ENCODE measurements at regions not wholly inside any gene's neighbourhood (a gene's known extent, or its start where the extent isn't known, plus 50 kb on each side); places are given as distances from the start of the nearest gene placed in this dataset.

- Histone ChIP-seq H3K36me3 (ENCODE audit: control insufficient read depth, insufficient read depth, low read length) (no peaks in the 10 kb centered on the region), H3K9ac (ENCODE audit: low read length) (peak overlapping the region; percentile 2), H3K4me3 (ENCODE audit: low read depth, low read length) (peak overlapping the region; percentile 18; the same call in 1 of the 2 replicates), H3K27me3 (ENCODE audit: control insufficient read depth, insufficient read depth, low read length) (no peaks in the 10 kb centered on the region), H3K27ac (ENCODE audit: low read depth, low read length) (no peak overlapping the region), H3K9me3 (ENCODE audit: control insufficient read depth, insufficient read depth, low read depth, low read length) (no peaks in the 10 kb centered on the region), H3K4me1 (ENCODE audit: control insufficient read depth, insufficient read depth, low read length) (peaks cover 31% of the 10 kb centered on the region)
Observed at GRCh38 chr15:29611057-29611456, 211.2 kb downstream of the TJP1 start.

GRCh38 chr15:29601811-29602210 lies 220.5 kb downstream of the TJP1 start:
- no peak overlapping the region for H3K4me3 ChIP-seq (ENCODE audit: low read depth, low read length)
- no peak overlapping the region for H3K9ac ChIP-seq (ENCODE audit: low read length)
- no peaks in the 10 kb centered on the region for H3K36me3 ChIP-seq (ENCODE audit: control insufficient read depth, insufficient read depth, low read length)
- H3K27me3 ChIP-seq (ENCODE audit: control insufficient read depth, insufficient read depth, low read length), result no peaks in the 10 kb centered on the region
- H3K4me1 ChIP-seq (ENCODE audit: control insufficient read depth, insufficient read depth, low read length), result no peaks in the 10 kb centered on the region
- H3K9me3 ChIP-seq (ENCODE audit: control insufficient read depth, insufficient read depth, low read depth, low read length), result no peaks in the 10 kb centered on the region
- H3K27ac ChIP-seq (ENCODE audit: low read depth, low read length), result no peak overlapping the region

GRCh38 chr15:29600262-29600661 lies 222.0 kb downstream of the TJP1 start:
- no peaks in the 10 kb centered on the region for H3K9me3 ChIP-seq (ENCODE audit: control insufficient read depth, insufficient read depth, low read depth, low read length)
- H3K27ac ChIP-seq (ENCODE audit: low read depth, low read length), result no peak overlapping the region
- H3K4me3 ChIP-seq (ENCODE audit: low read depth, low read length), result no peak overlapping the region
- H3K9ac ChIP-seq (ENCODE audit: low read length), result no peak overlapping the region
- H3K36me3 ChIP-seq (ENCODE audit: control insufficient read depth, insufficient read depth, low read length), result no peaks in the 10 kb centered on the region
- no peaks in the 10 kb centered on the region for H3K27me3 ChIP-seq (ENCODE audit: control insufficient read depth, insufficient read depth, low read length)
- no peaks in the 10 kb centered on the region for H3K4me1 ChIP-seq (ENCODE audit: control insufficient read depth, insufficient read depth, low read length)

GRCh38 chr15:29596266-29596665 lies 226.0 kb downstream of the TJP1 start:
- Histone ChIP-seq H3K9ac (ENCODE audit: low read length) (no peak overlapping the region), H3K4me1 (ENCODE audit: control insufficient read depth, insufficient read depth, low read length) (no peaks in the 10 kb centered on the region), H3K27me3 (ENCODE audit: control insufficient read depth, insufficient read depth, low read length) (no peaks in the 10 kb centered on the region), H3K36me3 (ENCODE audit: control insufficient read depth, insufficient read depth, low read length) (no peaks in the 10 kb centered on the region), H3K9me3 (ENCODE audit: control insufficient read depth, insufficient read depth, low read depth, low read length) (no peaks in the 10 kb centered on the region), H3K4me3 (ENCODE audit: low read depth, low read length) (no peak overlapping the region), H3K27ac (ENCODE audit: low read depth, low read length) (no peak overlapping the region)

GRCh38 chr15:29593629-29594028 lies 228.6 kb downstream of the TJP1 start:
- no peak overlapping the region for H3K9ac ChIP-seq (ENCODE audit: low read length)
- H3K4me1 ChIP-seq (ENCODE audit: control insufficient read depth, insufficient read depth, low read length), result no peaks in the 10 kb centered on the region
- H3K36me3 ChIP-seq (ENCODE audit: control insufficient read depth, insufficient read depth, low read length), result no peaks in the 10 kb centered on the region
- no peak overlapping the region for H3K4me3 ChIP-seq (ENCODE audit: low read depth, low read length)
- no peak overlapping the region for H3K27ac ChIP-seq (ENCODE audit: low read depth, low read length)
- no peaks in the 10 kb centered on the region for H3K9me3 ChIP-seq (ENCODE audit: control insufficient read depth, insufficient read depth, low read depth, low read length)
- H3K27me3 ChIP-seq (ENCODE audit: control insufficient read depth, insufficient read depth, low read length), result no peaks in the 10 kb centered on the region

GRCh38 chr15:29593111-29593510 lies 229.2 kb downstream of the TJP1 start:
- no peak overlapping the region for H3K9ac ChIP-seq (ENCODE audit: low read length)
- H3K27ac ChIP-seq (ENCODE audit: low read depth, low read length), result no peak overlapping the region
- H3K4me1 ChIP-seq (ENCODE audit: control insufficient read depth, insufficient read depth, low read length), result no peaks in the 10 kb centered on the region
- no peaks in the 10 kb centered on the region for H3K27me3 ChIP-seq (ENCODE audit: control insufficient read depth, insufficient read depth, low read length)
- no peaks in the 10 kb centered on the region for H3K36me3 ChIP-seq (ENCODE audit: control insufficient read depth, insufficient read depth, low read length)
- no peaks in the 10 kb centered on the region for H3K9me3 ChIP-seq (ENCODE audit: control insufficient read depth, insufficient read depth, low read depth, low read length)
- no peak overlapping the region for H3K4me3 ChIP-seq (ENCODE audit: low read depth, low read length)

GRCh38 chr15:29590701-29591100 lies 231.6 kb downstream of the TJP1 start:
- no peaks in the 10 kb centered on the region for H3K27me3 ChIP-seq (ENCODE audit: control insufficient read depth, insufficient read depth, low read length)
- no peak overlapping the region for H3K9ac ChIP-seq (ENCODE audit: low read length)
- H3K36me3 ChIP-seq (ENCODE audit: control insufficient read depth, insufficient read depth, low read length), result no peaks in the 10 kb centered on the region
- H3K9me3 ChIP-seq (ENCODE audit: control insufficient read depth, insufficient read depth, low read depth, low read length), result no peaks in the 10 kb centered on the region
- H3K4me3 ChIP-seq (ENCODE audit: low read depth, low read length), result no peak overlapping the region
- H3K4me1 ChIP-seq (ENCODE audit: control insufficient read depth, insufficient read depth, low read length), result no peaks in the 10 kb centered on the region
- no peak overlapping the region for H3K27ac ChIP-seq (ENCODE audit: low read depth, low read length)

- Histone ChIP-seq H3K9ac (ENCODE audit: low read length) (no peak overlapping the region), H3K27ac (ENCODE audit: low read depth, low read length) (no peak overlapping the region), H3K4me1 (ENCODE audit: control insufficient read depth, insufficient read depth, low read length) (no peaks in the 10 kb centered on the region), H3K36me3 (ENCODE audit: control insufficient read depth, insufficient read depth, low read length) (no peaks in the 10 kb centered on the region), H3K9me3 (ENCODE audit: control insufficient read depth, insufficient read depth, low read depth, low read length) (no peaks in the 10 kb centered on the region), H3K27me3 (ENCODE audit: control insufficient read depth, insufficient read depth, low read length) (no peaks in the 10 kb centered on the region), H3K4me3 (ENCODE audit: low read depth, low read length) (no peak overlapping the region)
Observed at GRCh38 chr15:29589975-29590374, 232.3 kb downstream of the TJP1 start.

- no peaks in the 10 kb centered on the region for H3K27me3 ChIP-seq (ENCODE audit: control insufficient read depth, insufficient read depth, low read length)
- no peaks in the 10 kb centered on the region for H3K36me3 ChIP-seq (ENCODE audit: control insufficient read depth, insufficient read depth, low read length)
- H3K9me3 ChIP-seq (ENCODE audit: control insufficient read depth, insufficient read depth, low read depth, low read length), result no peaks in the 10 kb centered on the region
- H3K9ac ChIP-seq (ENCODE audit: low read length), result no peak overlapping the region
- no peak overlapping the region for H3K27ac ChIP-seq (ENCODE audit: low read depth, low read length)
- H3K4me1 ChIP-seq (ENCODE audit: control insufficient read depth, insufficient read depth, low read length), result no peaks in the 10 kb centered on the region
- no peak overlapping the region for H3K4me3 ChIP-seq (ENCODE audit: low read depth, low read length)
Observed at GRCh38 chr15:29589416-29589815, 232.9 kb downstream of the TJP1 start.

- Histone ChIP-seq H3K4me3 (ENCODE audit: low read depth, low read length) (no peak overlapping the region), H3K27ac (ENCODE audit: low read depth, low read length) (no peak overlapping the region), H3K27me3 (ENCODE audit: control insufficient read depth, insufficient read depth, low read length) (peaks cover 61% of the 10 kb centered on the region)
Observed at GRCh38 chr15:29573197-29573838, 248.9 kb downstream of the TJP1 start.

GRCh38 chr15:29571792-29572431 lies 250.4 kb downstream of the TJP1 start:
- Histone ChIP-seq H3K9ac (ENCODE audit: low read length) (no peak overlapping the region), H3K27ac (ENCODE audit: low read depth, low read length) (no peak overlapping the region), H3K4me1 (ENCODE audit: control insufficient read depth, insufficient read depth, low read length) (0 out of 2 replicates have a peak, but pooled peaks cover 10% of the 10 kb centered on the region), H3K9me3 (ENCODE audit: control insufficient read depth, insufficient read depth, low read depth, low read length) (no peaks in the 10 kb centered on the region), H3K4me3 (ENCODE audit: low read depth, low read length) (peak overlapping the region; percentile 73), H3K36me3 (ENCODE audit: control insufficient read depth, insufficient read depth, low read length) (no peaks in the 10 kb centered on the region), H3K27me3 (ENCODE audit: control insufficient read depth, insufficient read depth, low read length) (peaks cover 66% of the 10 kb centered on the region)

More at GRCh38 chr15:29573197-29573838, 248.9 kb downstream of the TJP1 start:
- H3K4me1 ChIP-seq (ENCODE audit: control insufficient read depth, insufficient read depth, low read length), result 0 out of 2 replicates have a peak, but pooled peaks cover 10% of the 10 kb centered on the region
- H3K36me3 ChIP-seq (ENCODE audit: control insufficient read depth, insufficient read depth, low read length), result no peaks in the 10 kb centered on the region
- H3K9me3 ChIP-seq (ENCODE audit: control insufficient read depth, insufficient read depth, low read depth, low read length), result no peaks in the 10 kb centered on the region
- no peak overlapping the region for H3K9ac ChIP-seq (ENCODE audit: low read length)

Measured in HUES6 (cell line).